Fibroblast of the aortic adventitia (primary cell): ENCODE measurements at regions not wholly inside any gene's neighbourhood (a gene's known extent, or its start where the extent isn't known, plus 50 kb on each side); places are given as distances from the start of the nearest gene placed in this dataset.

Experiments used
- DNase-seq: peaks from one replicate; pipeline ENCODE4 v3.0.0-alpha.2; 2010; ENCODE audit warnings: low read depth
- H3K4me3 ChIP-seq: 2 replicates; pipeline ENCODE4 v1.5.1; 2011; ENCODE audit warnings: low read depth, mild to moderate bottlenecking, control low read depth, low read length, moderate library complexity
- TF ChIP-seq, protein P1 (sequence below): IDR thresholded peaks from 2 replicates; pipeline ENCODE4 v1.5.1; 2011; ENCODE audit warnings: mild to moderate bottlenecking, low read length, control low read depth, inconsistent platforms; ENCODE audit not compliant: insufficient read depth

- DNase-seq = no peak
- no peak overlapping the region for H3K4me3 ChIP-seq
- TF ChIP-seq, protein P1, sequence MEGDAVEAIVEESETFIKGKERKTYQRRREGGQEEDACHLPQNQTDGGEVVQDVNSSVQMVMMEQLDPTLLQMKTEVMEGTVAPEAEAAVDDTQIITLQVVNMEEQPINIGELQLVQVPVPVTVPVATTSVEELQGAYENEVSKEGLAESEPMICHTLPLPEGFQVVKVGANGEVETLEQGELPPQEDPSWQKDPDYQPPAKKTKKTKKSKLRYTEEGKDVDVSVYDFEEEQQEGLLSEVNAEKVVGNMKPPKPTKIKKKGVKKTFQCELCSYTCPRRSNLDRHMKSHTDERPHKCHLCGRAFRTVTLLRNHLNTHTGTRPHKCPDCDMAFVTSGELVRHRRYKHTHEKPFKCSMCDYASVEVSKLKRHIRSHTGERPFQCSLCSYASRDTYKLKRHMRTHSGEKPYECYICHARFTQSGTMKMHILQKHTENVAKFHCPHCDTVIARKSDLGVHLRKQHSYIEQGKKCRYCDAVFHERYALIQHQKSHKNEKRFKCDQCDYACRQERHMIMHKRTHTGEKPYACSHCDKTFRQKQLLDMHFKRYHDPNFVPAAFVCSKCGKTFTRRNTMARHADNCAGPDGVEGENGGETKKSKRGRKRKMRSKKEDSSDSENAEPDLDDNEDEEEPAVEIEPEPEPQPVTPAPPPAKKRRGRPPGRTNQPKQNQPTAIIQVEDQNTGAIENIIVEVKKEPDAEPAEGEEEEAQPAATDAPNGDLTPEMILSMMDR = no peak
Measured at GRCh38 chr17:13788385-13788784, 186.7 kb upstream of the HS3ST3A1 start.

DNA sequence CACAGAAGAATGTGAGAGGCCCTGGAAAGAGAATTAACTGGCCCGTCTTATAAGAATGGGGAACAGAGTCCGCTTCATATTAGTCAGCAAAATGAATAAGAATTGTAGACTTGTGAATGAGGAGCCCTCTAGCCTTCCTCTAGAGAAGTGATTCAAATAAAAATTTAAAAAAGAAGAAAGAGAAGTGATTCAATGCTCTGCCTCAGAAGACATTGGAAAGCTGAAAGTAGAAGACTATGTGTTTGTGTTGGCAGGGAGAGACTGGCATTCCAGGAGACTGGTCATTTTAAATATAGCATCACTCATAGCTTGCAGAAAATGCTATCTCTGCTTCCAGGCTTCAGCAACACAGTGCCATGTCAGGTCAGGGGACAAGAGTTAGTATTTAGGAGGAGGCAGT, 190.6 kb upstream of the HS3ST3A1 start:
- peak; percentile 57 for DNase-seq
- H3K4me3 ChIP-seq = no peak overlapping the region
- TF ChIP-seq, protein P1 = no peak

- TF ChIP-seq, protein P1 = no peak
- DNase-seq = no peak
- H3K4me3 ChIP-seq = no peak overlapping the region
Measured at GRCh38 chr17:13793951-13794350, 192.2 kb upstream of the HS3ST3A1 start.

DNA sequence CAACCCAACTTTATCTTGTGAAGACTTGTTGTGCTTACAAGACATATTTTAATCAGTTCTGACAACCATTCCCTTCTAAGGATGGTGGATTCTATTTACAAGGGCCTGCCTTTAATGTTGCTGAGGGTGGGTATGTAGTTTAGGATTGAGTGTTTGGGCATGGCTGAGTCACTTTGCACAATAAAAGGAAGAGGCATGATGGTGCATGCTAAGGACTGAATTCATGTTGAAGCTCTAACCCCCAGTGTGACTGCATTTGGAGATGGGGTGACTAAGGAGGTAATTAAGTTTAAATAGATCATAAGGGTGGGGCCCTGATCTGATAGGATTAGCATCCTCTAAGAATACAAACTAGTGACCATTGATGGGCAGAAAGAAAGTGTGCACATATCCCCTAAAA, 196.1 kb upstream of the HS3ST3A1 start:
- no peak overlapping the region for H3K4me3 ChIP-seq
- no peak for DNase-seq
- TF ChIP-seq, protein P1 = no peak

GRCh38 chr17:13806092-13806491, 204.4 kb upstream of the HS3ST3A1 start:
- H3K4me3 ChIP-seq = no peak overlapping the region
- TF ChIP-seq, protein P1 = no peak
- DNase-seq = no peak

GRCh38 chr17:13807103-13807502, 205.4 kb upstream of the HS3ST3A1 start:
- TF ChIP-seq, protein P1 = no peak
- DNase-seq = no peak
- no peak overlapping the region for H3K4me3 ChIP-seq

DNA sequence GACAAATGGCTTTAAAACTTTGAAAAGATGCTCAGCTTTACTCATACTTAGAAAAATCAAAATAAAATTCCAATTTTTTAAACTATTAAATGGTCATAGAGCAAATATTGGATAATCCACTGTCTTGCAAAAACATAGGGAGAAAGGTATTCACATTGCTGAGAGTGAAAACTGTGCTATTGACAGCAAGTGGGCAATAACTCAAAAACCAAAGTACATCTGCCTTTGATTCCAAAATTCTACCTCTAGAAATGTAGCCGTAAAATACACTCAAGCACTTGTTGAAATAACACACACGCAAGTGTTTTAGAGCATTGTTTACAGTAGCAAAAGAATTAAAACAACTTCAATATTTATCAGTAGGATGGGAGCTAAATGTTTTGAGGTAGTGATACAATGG, 210.6 kb upstream of the HS3ST3A1 start:
- TF ChIP-seq, protein P1 = no peak
- no peak overlapping the region for H3K4me3 ChIP-seq
- no peak for DNase-seq
